WTC11 (cell line): ENCODE measurements at regions not wholly inside any gene's neighbourhood (a gene's known extent, or its start where the extent isn't known, plus 50 kb on each side); places are given as distances from the start of the nearest gene placed in this dataset.
"Not testable (repeated sequence)": the region's sequence is repeated elsewhere in the genome, so short reads cannot be mapped to it uniquely, and the experiment has no call there.

Experiments
- ATAC-seq: fragments of 200-7000 bp; cut with Tn5 transposase; 2 replicates; pipeline ENCODE4 v1.10.0; 2021; ENCODE audit warnings: mild to moderate bottlenecking, moderate library complexity
- CTCF ChIA-PET: fragments of 300-600 bp; sonication (Branson Sonifier 250); formaldehyde crosslinking; loops from one replicate; lab custom pipeline; 2021; ENCODE audit warnings: antibody characterized with exemption; lab: Charles Lee
- POLR2A ChIA-PET: fragments of 350-600 bp; sonication (Branson Sonifier 250); formaldehyde crosslinking; loops from one replicate; lab custom pipeline; 2021; ENCODE audit warnings: antibody characterized with exemption; lab: Charles Lee
- DNase-seq: peaks from one replicate; pipeline ENCODE4 v3.0.0; 2021; ENCODE audit warnings: low spot score
- H3K27ac Mint-ChIP-seq: 2 replicates; pipeline ENCODE4 v1.8.0; 2021; ENCODE audit warnings: mixed read lengths
- H3K27me3 Mint-ChIP-seq: 2 replicates; pipeline ENCODE4 v1.8.0; 2021; ENCODE audit warnings: low read depth, mild to moderate bottlenecking, moderate library complexity, mixed read lengths
- H3K36me3 Mint-ChIP-seq: 2 replicates; pipeline ENCODE4 v1.8.0; 2021; ENCODE audit warnings: mixed read lengths
- H3K4me1 Mint-ChIP-seq: 2 replicates; pipeline ENCODE4 v1.8.0; 2022; ENCODE audit warnings: mixed read lengths
- H3K4me3 Mint-ChIP-seq: 2 replicates; pipeline ENCODE4 v1.8.0; 2021; ENCODE audit warnings: mild to moderate bottlenecking, moderate library complexity, mixed read lengths
- H3K9me3 Mint-ChIP-seq: 2 replicates; pipeline ENCODE4 v1.8.0; 2021; ENCODE audit warnings: mixed read lengths
- FOXP1 ChIP-seq: sonication (generic); formaldehyde crosslinking; IDR thresholded peaks from 2 replicates; pipeline ENCODE4 v1.8.0; 2022; ENCODE audit warnings: missing genetic modification reagents, mild to moderate bottlenecking, moderate library complexity, borderline replicate concordance
- KAT7 ChIP-seq: sonication (generic); formaldehyde crosslinking; IDR thresholded peaks from 2 replicates; pipeline ENCODE4 v1.8.1; 2023; ENCODE audit warnings: missing genetic modification reagents, mild to moderate bottlenecking, borderline replicate concordance
- OVOL2 ChIP-seq: fragments of 250-450 bp; sonication (Bioruptor Pico); IDR thresholded peaks from 2 replicates; pipeline ENCODE4 v1.9.0; 2021; ENCODE audit warnings: mild to moderate bottlenecking, borderline replicate concordance
- SOX15 ChIP-seq: fragments of 250-450 bp; sonication (Bioruptor Pico); IDR thresholded peaks from 2 replicates; pipeline ENCODE4 v1.9.0; 2021; ENCODE audit warnings: mild to moderate bottlenecking
- ZBTB21 ChIP-seq: sonication (generic); formaldehyde crosslinking; IDR thresholded peaks from 2 replicates; pipeline ENCODE4 v1.8.1; 2023; ENCODE audit warnings: mild to moderate bottlenecking, missing genetic modification reagents, borderline replicate concordance
- ZNF416 ChIP-seq: fragments of 250-450 bp; sonication (Bioruptor Pico); IDR thresholded peaks from 2 replicates; pipeline ENCODE4 v1.9.0; 2021; ENCODE audit warnings: mild to moderate bottlenecking, inconsistent platforms
- TF ChIP-seq, protein P1 (sequence below): fragments of 250-450 bp; sonication (Bioruptor Pico); IDR thresholded peaks from 2 replicates; pipeline ENCODE4 v1.8.0; 2021; ENCODE audit warnings: mild to moderate bottlenecking
- TF ChIP-seq, protein P2 (sequence below): sonication (generic); formaldehyde crosslinking; IDR thresholded peaks from 2 replicates; pipeline ENCODE4 v1.8.0; 2022; ENCODE audit warnings: missing genetic modification reagents
- TF ChIP-seq, protein P3 (sequence below): sonication (generic); formaldehyde crosslinking; IDR thresholded peaks from 2 replicates; pipeline ENCODE4 v1.8.0; 2022; ENCODE audit warnings: mild to moderate bottlenecking, missing genetic modification reagents
- TF ChIP-seq, protein P4 (sequence below): fragments of 250-450 bp; sonication (Bioruptor Pico); IDR thresholded peaks from 2 replicates; pipeline ENCODE4 v1.9.0; 2021; ENCODE audit warnings: mild to moderate bottlenecking, borderline replicate concordance
- TF ChIP-seq, protein P5 (sequence below): sonication (generic); formaldehyde crosslinking; IDR thresholded peaks from 2 replicates; pipeline ENCODE4 v1.8.1; 2022; ENCODE audit warnings: low read depth, missing genetic modification reagents, borderline replicate concordance

DNA sequence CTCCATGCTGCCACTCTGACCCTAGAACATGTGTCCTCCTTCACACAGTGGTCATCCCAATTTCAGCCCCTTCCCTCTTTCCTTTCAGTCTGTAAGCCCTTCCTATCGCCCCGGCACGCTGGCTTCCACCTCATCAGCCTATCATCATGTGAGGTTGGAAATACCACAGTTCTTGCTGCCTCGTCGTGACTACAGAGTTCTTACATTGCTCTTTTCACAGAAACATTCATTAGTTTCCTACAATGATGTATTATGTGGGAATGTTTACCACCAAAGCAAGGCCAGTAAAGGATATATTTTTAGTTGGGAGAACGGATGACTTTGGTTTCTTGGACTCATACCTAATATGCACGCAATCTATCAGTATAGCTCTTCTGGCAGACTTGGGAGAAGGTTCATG is 169.5 kb upstream of the BOD1L1 start (continued):
- TF ChIP-seq, protein P1, sequence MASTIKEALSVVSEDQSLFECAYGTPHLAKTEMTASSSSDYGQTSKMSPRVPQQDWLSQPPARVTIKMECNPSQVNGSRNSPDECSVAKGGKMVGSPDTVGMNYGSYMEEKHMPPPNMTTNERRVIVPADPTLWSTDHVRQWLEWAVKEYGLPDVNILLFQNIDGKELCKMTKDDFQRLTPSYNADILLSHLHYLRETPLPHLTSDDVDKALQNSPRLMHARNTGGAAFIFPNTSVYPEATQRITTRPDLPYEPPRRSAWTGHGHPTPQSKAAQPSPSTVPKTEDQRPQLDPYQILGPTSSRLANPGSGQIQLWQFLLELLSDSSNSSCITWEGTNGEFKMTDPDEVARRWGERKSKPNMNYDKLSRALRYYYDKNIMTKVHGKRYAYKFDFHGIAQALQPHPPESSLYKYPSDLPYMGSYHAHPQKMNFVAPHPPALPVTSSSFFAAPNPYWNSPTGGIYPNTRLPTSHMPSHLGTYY (CRISPR knock-in tag), result no peak
- TF ChIP-seq, protein P2, sequence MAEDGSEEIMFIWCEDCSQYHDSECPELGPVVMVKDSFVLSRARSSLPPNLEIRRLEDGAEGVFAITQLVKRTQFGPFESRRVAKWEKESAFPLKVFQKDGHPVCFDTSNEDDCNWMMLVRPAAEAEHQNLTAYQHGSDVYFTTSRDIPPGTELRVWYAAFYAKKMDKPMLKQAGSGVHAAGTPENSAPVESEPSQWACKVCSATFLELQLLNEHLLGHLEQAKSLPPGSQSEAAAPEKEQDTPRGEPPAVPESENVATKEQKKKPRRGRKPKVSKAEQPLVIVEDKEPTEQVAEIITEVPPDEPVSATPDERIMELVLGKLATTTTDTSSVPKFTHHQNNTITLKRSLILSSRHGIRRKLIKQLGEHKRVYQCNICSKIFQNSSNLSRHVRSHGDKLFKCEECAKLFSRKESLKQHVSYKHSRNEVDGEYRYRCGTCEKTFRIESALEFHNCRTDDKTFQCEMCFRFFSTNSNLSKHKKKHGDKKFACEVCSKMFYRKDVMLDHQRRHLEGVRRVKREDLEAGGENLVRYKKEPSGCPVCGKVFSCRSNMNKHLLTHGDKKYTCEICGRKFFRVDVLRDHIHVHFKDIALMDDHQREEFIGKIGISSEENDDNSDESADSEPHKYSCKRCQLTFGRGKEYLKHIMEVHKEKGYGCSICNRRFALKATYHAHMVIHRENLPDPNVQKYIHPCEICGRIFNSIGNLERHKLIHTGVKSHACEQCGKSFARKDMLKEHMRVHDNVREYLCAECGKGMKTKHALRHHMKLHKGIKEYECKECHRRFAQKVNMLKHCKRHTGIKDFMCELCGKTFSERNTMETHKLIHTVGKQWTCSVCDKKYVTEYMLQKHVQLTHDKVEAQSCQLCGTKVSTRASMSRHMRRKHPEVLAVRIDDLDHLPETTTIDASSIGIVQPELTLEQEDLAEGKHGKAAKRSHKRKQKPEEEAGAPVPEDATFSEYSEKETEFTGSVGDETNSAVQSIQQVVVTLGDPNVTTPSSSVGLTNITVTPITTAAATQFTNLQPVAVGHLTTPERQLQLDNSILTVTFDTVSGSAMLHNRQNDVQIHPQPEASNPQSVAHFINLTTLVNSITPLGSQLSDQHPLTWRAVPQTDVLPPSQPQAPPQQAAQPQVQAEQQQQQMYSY (CRISPR knock-in tag), result no peak
- no peak for TF ChIP-seq SOX15 (CRISPR knock-in tag)
- TF ChIP-seq, protein P3, sequence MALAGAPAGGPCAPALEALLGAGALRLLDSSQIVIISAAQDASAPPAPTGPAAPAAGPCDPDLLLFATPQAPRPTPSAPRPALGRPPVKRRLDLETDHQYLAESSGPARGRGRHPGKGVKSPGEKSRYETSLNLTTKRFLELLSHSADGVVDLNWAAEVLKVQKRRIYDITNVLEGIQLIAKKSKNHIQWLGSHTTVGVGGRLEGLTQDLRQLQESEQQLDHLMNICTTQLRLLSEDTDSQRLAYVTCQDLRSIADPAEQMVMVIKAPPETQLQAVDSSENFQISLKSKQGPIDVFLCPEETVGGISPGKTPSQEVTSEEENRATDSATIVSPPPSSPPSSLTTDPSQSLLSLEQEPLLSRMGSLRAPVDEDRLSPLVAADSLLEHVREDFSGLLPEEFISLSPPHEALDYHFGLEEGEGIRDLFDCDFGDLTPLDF (CRISPR knock-in tag), result no peak

DNA sequence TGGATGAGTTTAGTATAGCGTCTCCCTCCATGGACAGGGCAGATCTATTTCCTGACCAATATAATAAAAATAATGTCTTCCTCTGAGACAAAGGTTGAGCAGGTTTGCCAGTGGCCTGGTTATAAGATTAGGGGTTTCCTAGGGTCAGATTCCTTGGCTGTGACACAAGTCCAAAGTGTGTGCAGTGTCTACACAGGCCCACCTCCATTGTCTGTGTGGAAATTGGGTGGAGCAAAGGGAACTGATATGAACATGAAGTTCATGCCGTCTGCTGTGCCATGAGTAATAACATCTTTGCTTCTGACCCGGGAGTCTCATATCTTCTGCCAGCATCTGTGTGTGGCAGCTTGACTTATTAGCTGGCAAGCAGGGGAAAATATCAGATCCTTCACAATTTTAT is 187.7 kb upstream of the BOD1L1 start:
- POLR2A ChIA-PET, result no interaction called here
- no peak for ATAC-seq
- TF ChIP-seq, protein P4, sequence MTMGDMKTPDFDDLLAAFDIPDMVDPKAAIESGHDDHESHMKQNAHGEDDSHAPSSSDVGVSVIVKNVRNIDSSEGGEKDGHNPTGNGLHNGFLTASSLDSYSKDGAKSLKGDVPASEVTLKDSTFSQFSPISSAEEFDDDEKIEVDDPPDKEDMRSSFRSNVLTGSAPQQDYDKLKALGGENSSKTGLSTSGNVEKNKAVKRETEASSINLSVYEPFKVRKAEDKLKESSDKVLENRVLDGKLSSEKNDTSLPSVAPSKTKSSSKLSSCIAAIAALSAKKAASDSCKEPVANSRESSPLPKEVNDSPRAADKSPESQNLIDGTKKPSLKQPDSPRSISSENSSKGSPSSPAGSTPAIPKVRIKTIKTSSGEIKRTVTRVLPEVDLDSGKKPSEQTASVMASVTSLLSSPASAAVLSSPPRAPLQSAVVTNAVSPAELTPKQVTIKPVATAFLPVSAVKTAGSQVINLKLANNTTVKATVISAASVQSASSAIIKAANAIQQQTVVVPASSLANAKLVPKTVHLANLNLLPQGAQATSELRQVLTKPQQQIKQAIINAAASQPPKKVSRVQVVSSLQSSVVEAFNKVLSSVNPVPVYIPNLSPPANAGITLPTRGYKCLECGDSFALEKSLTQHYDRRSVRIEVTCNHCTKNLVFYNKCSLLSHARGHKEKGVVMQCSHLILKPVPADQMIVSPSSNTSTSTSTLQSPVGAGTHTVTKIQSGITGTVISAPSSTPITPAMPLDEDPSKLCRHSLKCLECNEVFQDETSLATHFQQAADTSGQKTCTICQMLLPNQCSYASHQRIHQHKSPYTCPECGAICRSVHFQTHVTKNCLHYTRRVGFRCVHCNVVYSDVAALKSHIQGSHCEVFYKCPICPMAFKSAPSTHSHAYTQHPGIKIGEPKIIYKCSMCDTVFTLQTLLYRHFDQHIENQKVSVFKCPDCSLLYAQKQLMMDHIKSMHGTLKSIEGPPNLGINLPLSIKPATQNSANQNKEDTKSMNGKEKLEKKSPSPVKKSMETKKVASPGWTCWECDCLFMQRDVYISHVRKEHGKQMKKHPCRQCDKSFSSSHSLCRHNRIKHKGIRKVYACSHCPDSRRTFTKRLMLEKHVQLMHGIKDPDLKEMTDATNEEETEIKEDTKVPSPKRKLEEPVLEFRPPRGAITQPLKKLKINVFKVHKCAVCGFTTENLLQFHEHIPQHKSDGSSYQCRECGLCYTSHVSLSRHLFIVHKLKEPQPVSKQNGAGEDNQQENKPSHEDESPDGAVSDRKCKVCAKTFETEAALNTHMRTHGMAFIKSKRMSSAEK (CRISPR knock-in tag), result no peak
- TF ChIP-seq, all 79 proteins: peak for 0
- peaks cover 9% of the 10 kb centered on the region for H3K4me1 Mint-ChIP-seq
- H3K27me3 Mint-ChIP-seq, result no peaks in the 10 kb centered on the region
- H3K4me3 Mint-ChIP-seq, result no peak overlapping the region
- 0 out of 2 replicates have a peak, but pooled peaks cover 3% of the 10 kb centered on the region for H3K9me3 Mint-ChIP-seq
- no peak overlapping the region for H3K27ac Mint-ChIP-seq
- no peaks in the 10 kb centered on the region for H3K36me3 Mint-ChIP-seq
- CTCF ChIA-PET, result no interaction called here
- no peak for DNase-seq

DNA sequence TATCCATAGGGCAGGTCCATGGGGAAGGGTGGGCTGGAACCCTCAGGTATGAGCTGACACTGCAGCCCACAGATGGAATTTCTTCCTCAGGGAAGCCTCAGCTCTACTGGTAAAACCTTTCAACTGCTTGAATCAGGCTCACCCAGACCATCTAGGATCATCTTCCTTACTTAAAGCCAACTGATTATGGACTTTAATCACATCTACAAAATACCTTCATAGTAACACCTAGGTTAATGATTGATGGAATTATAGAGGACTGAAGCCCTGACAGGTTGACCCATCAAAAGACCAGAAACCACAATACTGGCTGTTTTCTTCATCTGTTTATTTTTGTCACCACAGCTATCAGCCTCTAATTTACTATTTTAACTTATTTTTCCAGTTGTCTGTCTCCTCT is 188.9 kb upstream of the BOD1L1 start:
- Mint-ChIP-seq H3K27ac (no peak overlapping the region), H3K4me1 (peaks cover 15% of the 10 kb centered on the region)
- POLR2A ChIA-PET, result no interaction called here

DNA sequence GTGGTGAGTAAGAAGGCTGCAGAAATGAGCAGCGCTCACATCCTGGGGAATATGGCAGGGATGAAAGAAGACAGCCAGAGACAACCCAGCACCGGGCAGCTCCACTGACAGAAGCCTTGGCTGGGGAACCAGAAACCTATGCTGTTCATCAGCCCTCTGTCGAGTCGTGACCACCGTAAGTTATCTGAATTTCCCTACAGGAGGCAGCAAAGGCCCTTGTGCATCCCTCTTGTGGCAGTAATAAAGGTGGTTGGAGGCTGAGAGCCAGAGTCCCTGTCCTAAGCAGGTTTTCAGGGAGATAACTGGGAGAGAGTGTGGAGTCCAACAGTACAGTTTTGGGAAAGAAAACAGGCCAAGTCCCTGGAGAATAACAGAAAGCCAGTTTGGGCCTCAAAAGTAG is 194.0 kb upstream of the BOD1L1 start:
- H3K4me1 Mint-ChIP-seq, result peaks cover 15% of the 10 kb centered on the region
- no peak for TF ChIP-seq ZBTB21 (CRISPR knock-in tag)
- no peak for TF ChIP-seq FOXP1 (CRISPR knock-in tag)
- TF ChIP-seq, protein P5, sequence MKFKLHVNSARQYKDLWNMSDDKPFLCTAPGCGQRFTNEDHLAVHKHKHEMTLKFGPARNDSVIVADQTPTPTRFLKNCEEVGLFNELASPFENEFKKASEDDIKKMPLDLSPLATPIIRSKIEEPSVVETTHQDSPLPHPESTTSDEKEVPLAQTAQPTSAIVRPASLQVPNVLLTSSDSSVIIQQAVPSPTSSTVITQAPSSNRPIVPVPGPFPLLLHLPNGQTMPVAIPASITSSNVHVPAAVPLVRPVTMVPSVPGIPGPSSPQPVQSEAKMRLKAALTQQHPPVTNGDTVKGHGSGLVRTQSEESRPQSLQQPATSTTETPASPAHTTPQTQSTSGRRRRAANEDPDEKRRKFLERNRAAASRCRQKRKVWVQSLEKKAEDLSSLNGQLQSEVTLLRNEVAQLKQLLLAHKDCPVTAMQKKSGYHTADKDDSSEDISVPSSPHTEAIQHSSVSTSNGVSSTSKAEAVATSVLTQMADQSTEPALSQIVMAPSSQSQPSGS, result no peak
- TF ChIP-seq KAT7 (CRISPR knock-in tag), result no peak
- TF ChIP-seq ZNF416 (CRISPR knock-in tag), result no peak
- ATAC-seq (peak; percentile 95), DNase-seq (peak; percentile 28)
- H3K27me3 Mint-ChIP-seq, result no peaks in the 10 kb centered on the region
- ChIA-PET CTCF (no interaction called here), POLR2A (no interaction called here)
- H3K27ac Mint-ChIP-seq, result no peak overlapping the region
- no peak overlapping the region for H3K4me3 Mint-ChIP-seq
- H3K36me3 Mint-ChIP-seq, result peaks cover 16% of the 10 kb centered on the region
- H3K9me3 Mint-ChIP-seq, result peaks cover 37% of the 10 kb centered on the region

More for the DNA sequence above, 188.9 kb upstream of the BOD1L1 start:
- no peaks in the 10 kb centered on the region for H3K27me3 Mint-ChIP-seq
- no peak for TF ChIP-seq OVOL2 (CRISPR knock-in tag)
- no peak for DNase-seq
- 0 out of 2 replicates have a peak, but pooled peaks cover 3% of the 10 kb centered on the region for H3K9me3 Mint-ChIP-seq
- CTCF ChIA-PET, result no interaction called here
- H3K36me3 Mint-ChIP-seq, result no peaks in the 10 kb centered on the region
- ATAC-seq, result no peak
- H3K4me3 Mint-ChIP-seq, result no peak overlapping the region

DNA sequence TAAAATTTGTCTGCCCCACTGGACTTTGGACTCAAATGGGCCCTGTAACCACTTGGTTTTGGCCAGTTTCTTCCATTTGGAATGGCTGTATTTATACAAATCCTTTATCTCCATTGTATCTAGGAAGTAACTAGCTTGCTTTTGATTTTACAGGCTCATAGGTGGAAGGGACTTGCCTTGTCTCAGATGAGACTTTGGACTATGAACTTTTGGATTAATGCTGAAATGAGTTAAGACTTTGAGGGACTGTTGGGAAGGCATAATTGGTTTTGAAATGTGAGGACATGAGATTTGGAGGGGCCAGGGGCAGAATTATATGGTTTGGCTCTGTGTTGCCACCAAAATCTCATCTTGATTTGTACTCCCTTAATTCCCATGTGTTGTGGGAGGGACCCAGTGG is 198.3 kb upstream of the BOD1L1 start:
- H3K27me3 Mint-ChIP-seq, POLR2A ChIA-PET, H3K4me1 Mint-ChIP-seq, H3K4me3 Mint-ChIP-seq, CTCF ChIA-PET, H3K27ac Mint-ChIP-seq, DNase-seq, ATAC-seq: not testable (repeated sequence)
- peaks cover 16% of the 10 kb centered on the region for H3K36me3 Mint-ChIP-seq
- H3K9me3 Mint-ChIP-seq, result peaks cover 38% of the 10 kb centered on the region
